Endothelial cell of umbilical vein (primary cell): ENCODE measurements at regions not wholly inside any gene's neighbourhood (a gene's known extent, or its start where the extent isn't known, plus 50 kb on each side); places are given as distances from the start of the nearest gene placed in this dataset.

Experiments used
- BruUV-seq: library from RNA; stranded (reverse); fragments of 400-500 nt; replicated peaks from 2 replicates; lab custom pipeline; 2021; lab: Mats Ljungman, UMichigan
- CTCF ChIA-PET: fragments of 300-600, 350-600 bp; sonication (Branson Sonifier 250); formaldehyde crosslinking; loops from one replicate; lab custom pipeline; 2021; ENCODE audit warnings: antibody characterized with exemption, inconsistent platforms; lab: Charles Lee
- POLR2A ChIA-PET: fragments of 300-600, 350-600 bp; sonication (Branson Sonifier 250); formaldehyde crosslinking; loops from one replicate; lab custom pipeline; 2021; ENCODE audit warnings: antibody characterized with exemption, inconsistent platforms; lab: Charles Lee
- DNase-seq: peaks from one replicate; pipeline ENCODE4 v3.0.0-alpha.2; 2011; ENCODE audit warnings: low read depth, low spot score
- FAIRE-seq: peaks from 2 replicates; lab custom pipeline; 2011; peaks lifted over from hg19 to GRCh38; lab: Jason Lieb, UNC
- H2AFZ ChIP-seq: 2 replicates; pipeline ENCODE4 v1.6.0; 2012; ENCODE audit warnings: low read depth, low read length, control low read depth, inconsistent platforms
- H3K27ac ChIP-seq: 2 replicates; pipeline ENCODE4 v1.5.1; 2011; ENCODE audit warnings: low read depth, mild to moderate bottlenecking, control low read depth, low read length, moderate library complexity; ENCODE audit not compliant: insufficient read depth
- H3K27me3 ChIP-seq, 2 experiments: 2 replicates each; pipeline versions ENCODE4 v1.6.0 to v1.6.1; 2011; ENCODE audit warnings: low read length in 2 of 2, mixed read lengths in 1 of 2; ENCODE audit not compliant: control insufficient read depth in 2 of 2, insufficient read depth in 2 of 2
- H3K36me3 ChIP-seq, 2 experiments: 2 replicates in 1 of 2; 3 replicates in 1 of 2; pipeline ENCODE4 v1.5.1; 2011; ENCODE audit warnings: low read length in 2 of 2, mild to moderate bottlenecking in 1 of 2, moderate library complexity in 1 of 2; ENCODE audit not compliant: control insufficient read depth in 2 of 2, insufficient read depth in 2 of 2; ENCODE audit errors: extremely low read depth in 1 of 2
- H3K4me1 ChIP-seq: 3 replicates; pipeline ENCODE4 v1.5.1; 2011; ENCODE audit warnings: mild to moderate bottlenecking, low read length; ENCODE audit not compliant: control insufficient read depth, insufficient read depth; ENCODE audit errors: extremely low read depth
- H3K4me2 ChIP-seq: 2 replicates; pipeline ENCODE4 v1.6.1; 2011; ENCODE audit warnings: low read length, control low read depth, mixed read lengths; ENCODE audit not compliant: insufficient read depth
- H3K4me3 ChIP-seq, 3 experiments: fragments of 200-600 bp in 1 of 3; sonication (generic), shearing (Covaris generic) in 1 of 3; replicated peaks in 1 of 3; 2 replicates each; pipeline ENCODE4 v1.5.1; 2011 to 2016; ENCODE audit warnings: control low read depth in 3 of 3, low read length in 3 of 3, mild to moderate bottlenecking in 2 of 3, inconsistent platforms in 1 of 3, low read depth in 1 of 3, moderate library complexity in 1 of 3; ENCODE audit not compliant: insufficient read depth in 1 of 3
- H3K79me2 ChIP-seq: 2 replicates; pipeline ENCODE4 v1.6.0; 2012; ENCODE audit warnings: low read length, inconsistent platforms; ENCODE audit not compliant: control insufficient read depth, insufficient read depth
- H3K9ac ChIP-seq: replicated peaks from 2 replicates; pipeline ENCODE3; 2011; ENCODE audit warnings: low read length, control low read depth; ENCODE audit not compliant: insufficient read depth; ENCODE audit errors: extremely low read depth
- H3K9me1 ChIP-seq: replicated peaks from 3 replicates; pipeline ENCODE4 v1.6.0; 2011; ENCODE audit warnings: mild to moderate bottlenecking, low read length; ENCODE audit not compliant: control insufficient read depth, insufficient read depth; ENCODE audit errors: extremely low read depth
- H3K9me3 ChIP-seq: replicated peaks from 2 replicates; pipeline ENCODE4 v1.5.1; 2012; ENCODE audit warnings: low read length, inconsistent platforms; ENCODE audit not compliant: control insufficient read depth, insufficient read depth
- H4K20me1 ChIP-seq: replicated peaks from 2 replicates; pipeline ENCODE3; 2011; ENCODE audit warnings: mild to moderate bottlenecking, low read length; ENCODE audit not compliant: control insufficient read depth, insufficient read depth; ENCODE audit errors: extremely low read depth
- EZH2 ChIP-seq: IDR thresholded peaks from 2 replicates; pipeline ENCODE4 v1.6.1; 2012; ENCODE audit warnings: borderline replicate concordance, low read depth, mild to moderate bottlenecking, moderate library complexity, low read length, inconsistent platforms; ENCODE audit not compliant: severe bottlenecking
- GATA2 ChIP-seq: IDR thresholded peaks from 2 replicates; pipeline ENCODE4 v1.7.0; 2011; ENCODE audit warnings: low read depth, mild to moderate bottlenecking, moderate library complexity, mixed read lengths, low read length; ENCODE audit not compliant: insufficient read length, insufficient read depth
- JUN ChIP-seq: IDR thresholded peaks from 2 replicates; pipeline ENCODE4 v1.6.1; 2011; ENCODE audit warnings: borderline replicate concordance, low read depth; ENCODE audit not compliant: insufficient read length, insufficient read depth
- MYC ChIP-seq: IDR thresholded peaks from one replicate; pipeline ENCODE4 v1.6.1; 2011; ENCODE audit warnings: mild to moderate bottlenecking, low read depth, low read length
- POLR2A ChIP-seq: IDR thresholded peaks from 2 replicates; pipeline ENCODE4 v1.6.1; 2012; ENCODE audit warnings: low read depth, mild to moderate bottlenecking, control low read depth, low read length
- POLR2AphosphoS5 ChIP-seq: IDR thresholded peaks from 2 replicates; pipeline ENCODE4 v1.6.1; 2012; ENCODE audit warnings: low read depth, mild to moderate bottlenecking, control low read depth, low read length, moderate library complexity; ENCODE audit not compliant: insufficient read depth
- dilution Hi-C: fragments of 300-500 bp; cut with MboI; formaldehyde crosslinking; loops from one replicate; pipeline ENCODE4 v1.15.0; 2019; ENCODE audit warnings: low sequenced_read_pairs; ENCODE audit not compliant: extremely low pct_ligation_motif_present
- intact Hi-C: fragments of 100-400 bp; cut with micrococcal nuclease; formaldehyde crosslinking; loops from one replicate; pipeline ENCODE4 v1.10.0; 2022
- TF ChIP-seq, protein P1 (sequence below): IDR thresholded peaks from 2 replicates; pipeline ENCODE4 v1.6.1; 2011; ENCODE audit not compliant: insufficient read depth, insufficient read length
- TF ChIP-seq, protein P2 (sequence below), 2 donors: IDR thresholded peaks; 1 replicate in 1 of 2; 2 replicates in 1 of 2; pipeline ENCODE4 v1.5.1; 2011; ENCODE audit warnings: low read length in 2 of 2, mild to moderate bottlenecking in 2 of 2, moderate library complexity in 2 of 2, control low read depth in 1 of 2, inconsistent platforms in 1 of 2, low read depth in 1 of 2; ENCODE audit not compliant: insufficient read depth in 1 of 2; ENCODE audit errors: extremely low read depth in 1 of 2

DNA sequence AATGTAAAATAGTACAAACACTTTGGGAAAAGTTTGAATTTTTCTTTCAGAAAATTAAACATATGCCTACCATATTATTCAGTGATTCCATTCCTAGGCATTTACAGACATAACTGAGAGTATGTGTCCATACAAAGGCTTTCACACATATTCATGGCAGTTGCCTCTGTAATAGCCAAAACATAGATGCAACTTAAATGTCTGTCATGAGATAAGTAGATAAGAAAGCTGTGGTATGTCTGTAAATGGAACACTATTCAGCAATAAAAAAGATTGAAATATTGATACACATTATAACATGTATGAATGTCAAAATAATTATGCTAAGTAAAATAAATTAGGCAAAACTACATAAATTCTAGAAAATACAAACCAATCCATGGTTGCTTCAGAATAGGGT, 964.5 kb upstream of the MBL2 start:
- TF ChIP-seq, protein P1, sequence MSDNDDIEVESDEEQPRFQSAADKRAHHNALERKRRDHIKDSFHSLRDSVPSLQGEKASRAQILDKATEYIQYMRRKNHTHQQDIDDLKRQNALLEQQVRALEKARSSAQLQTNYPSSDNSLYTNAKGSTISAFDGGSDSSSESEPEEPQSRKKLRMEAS = no peak
- no peak for TF ChIP-seq POLR2AphosphoS5
- POLR2A ChIA-PET = no interaction called here
- Histone ChIP-seq H3K4me1 (no peaks in the 10 kb centered on the region), H4K20me1 (no peaks in the 10 kb centered on the region), H3K9me3 (no peaks in the 10 kb centered on the region), H2AFZ (no peak overlapping the region), H3K4me2 (no peak overlapping the region), H3K27me3 (no peaks in the 10 kb centered on the region), H3K9me1 (no peaks in the 10 kb centered on the region), H3K36me3 (no peaks in the 10 kb centered on the region), H3K9ac (no peak overlapping the region), H3K27ac (no peak overlapping the region), H3K79me2 (no peaks in the 10 kb centered on the region), H3K4me3 (no peak overlapping the region)
- no TSS peak for BruUV-seq
- FAIRE-seq (no peak), DNase-seq (no peak)
- intact Hi-C loops (no loop called here), dilution Hi-C loops (no loop called here)
- CTCF ChIA-PET = no interaction called here

DNA sequence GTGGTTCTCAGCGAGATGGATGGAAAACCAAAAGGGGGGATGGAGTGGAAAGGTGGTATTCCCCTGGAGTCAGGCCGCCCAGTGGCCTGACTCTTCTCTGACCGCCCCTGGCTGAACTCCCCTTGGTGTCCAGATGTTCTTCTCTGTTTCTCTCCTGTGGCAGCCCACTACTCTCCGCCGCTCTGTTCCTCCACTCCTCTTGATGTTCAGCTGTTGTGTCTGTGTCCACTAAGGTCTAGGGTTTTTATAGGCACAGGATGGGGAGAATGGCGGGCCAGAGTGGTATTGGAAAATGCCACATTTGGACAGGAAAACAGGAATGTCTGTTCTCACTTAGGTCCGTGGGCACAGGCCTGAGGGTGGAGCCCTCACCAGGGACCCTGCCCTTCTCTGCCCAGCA, 954.3 kb upstream of the MBL2 start:
- Histone ChIP-seq H3K4me2 (no peak overlapping the region), H3K79me2 (no peaks in the 10 kb centered on the region), H3K27me3 (no peaks in the 10 kb centered on the region), H3K9me1 (no peaks in the 10 kb centered on the region), H4K20me1 (no peaks in the 10 kb centered on the region), H2AFZ (no peak overlapping the region), H3K9me3 (no peaks in the 10 kb centered on the region), H3K36me3 (no peaks in the 10 kb centered on the region), H3K27ac (no peak overlapping the region), H3K4me1 (no peaks in the 10 kb centered on the region), H3K9ac (no peak overlapping the region), H3K4me3 (no peak overlapping the region)
- ChIA-PET CTCF (no interaction called here), POLR2A (no interaction called here)
- intact Hi-C loops (no loop called here), dilution Hi-C loops (no loop called here)
- TF ChIP-seq MYC = no peak
- TF ChIP-seq POLR2A = no peak
- TF ChIP-seq JUN = no peak
- TF ChIP-seq, protein P2, sequence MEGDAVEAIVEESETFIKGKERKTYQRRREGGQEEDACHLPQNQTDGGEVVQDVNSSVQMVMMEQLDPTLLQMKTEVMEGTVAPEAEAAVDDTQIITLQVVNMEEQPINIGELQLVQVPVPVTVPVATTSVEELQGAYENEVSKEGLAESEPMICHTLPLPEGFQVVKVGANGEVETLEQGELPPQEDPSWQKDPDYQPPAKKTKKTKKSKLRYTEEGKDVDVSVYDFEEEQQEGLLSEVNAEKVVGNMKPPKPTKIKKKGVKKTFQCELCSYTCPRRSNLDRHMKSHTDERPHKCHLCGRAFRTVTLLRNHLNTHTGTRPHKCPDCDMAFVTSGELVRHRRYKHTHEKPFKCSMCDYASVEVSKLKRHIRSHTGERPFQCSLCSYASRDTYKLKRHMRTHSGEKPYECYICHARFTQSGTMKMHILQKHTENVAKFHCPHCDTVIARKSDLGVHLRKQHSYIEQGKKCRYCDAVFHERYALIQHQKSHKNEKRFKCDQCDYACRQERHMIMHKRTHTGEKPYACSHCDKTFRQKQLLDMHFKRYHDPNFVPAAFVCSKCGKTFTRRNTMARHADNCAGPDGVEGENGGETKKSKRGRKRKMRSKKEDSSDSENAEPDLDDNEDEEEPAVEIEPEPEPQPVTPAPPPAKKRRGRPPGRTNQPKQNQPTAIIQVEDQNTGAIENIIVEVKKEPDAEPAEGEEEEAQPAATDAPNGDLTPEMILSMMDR (IDR thresholded peaks at IDR 0.05; ENCODE audit: extremely low read depth in 1 of 2, insufficient read depth in 1 of 2, low read depth in 1 of 2, low read length in 2 of 2) = no peak
- TF ChIP-seq, protein P1 = no peak
- TF ChIP-seq GATA2 = no peak
- TF ChIP-seq POLR2AphosphoS5 = no peak
- no peak for TF ChIP-seq EZH2
- FAIRE-seq (no peak), DNase-seq (no peak)
- no TSS peak for BruUV-seq
